Transverse colon (tissue), 4 donors: ENCODE measurements at regions not wholly inside any gene's neighbourhood (a gene's known extent, or its start where the extent isn't known, plus 50 kb on each side); places are given as distances from the start of the nearest gene placed in this dataset.

Experiments
- DNase-seq: peaks from one replicate; pipeline ENCODE4 v3.0.0-alpha.2; 2019
- H3K27ac ChIP-seq, 4 donors: fragments of 200-600 bp; sonication (generic); 2 replicates each; pipeline ENCODE4 v1.5.1; 2016 to 2018; ENCODE audit warnings: inconsistent platforms in 4 of 4
- H3K27me3 ChIP-seq: fragments of 200-600 bp; sonication (generic); 2 replicates; pipeline ENCODE4 v1.5.1; 2017; ENCODE audit warnings: inconsistent platforms
- H3K36me3 ChIP-seq, 4 donors: fragments of 200-600 bp; sonication (generic); 2 replicates each; pipeline ENCODE4 v1.5.1; 2017 to 2019; ENCODE audit warnings: inconsistent platforms in 4 of 4
- H3K4me1 ChIP-seq, 4 donors: fragments of 200-600 bp; sonication (generic); 2 replicates each; pipeline ENCODE4 v1.5.1; 2017 to 2020; ENCODE audit warnings: inconsistent platforms in 4 of 4
- H3K4me3 ChIP-seq, 4 donors: fragments of 200-600 bp; sonication (generic); 1 replicate in 1 of 4; 2 replicates in 3 of 4; pipeline versions ENCODE4 v1.5.1 to v1.6.1; 2017 to 2019; ENCODE audit warnings: inconsistent platforms in 4 of 4
- H3K9me3 ChIP-seq, 2 donors: fragments of 200-600 bp; sonication (generic); 2 replicates each; pipeline ENCODE4 v1.5.1; 2017 to 2019; ENCODE audit warnings: inconsistent platforms in 2 of 2
- EP300 ChIP-seq: sonication (generic); formaldehyde crosslinking; IDR thresholded peaks from one replicate; pipeline ENCODE4 v1.6.1; 2017; ENCODE audit warnings: antibody characterized with exemption, low read depth
- POLR2A ChIP-seq: fragments of 450-650 bp; IDR thresholded peaks from one replicate; pipeline ENCODE4 v1.6.1; 2016; ENCODE audit warnings: antibody characterized with exemption, mild to moderate bottlenecking, moderate library complexity
- POLR2AphosphoS5 ChIP-seq, 3 donors: sonication (generic); formaldehyde crosslinking; IDR thresholded peaks; one replicate each; pipeline ENCODE4 v1.6.1; 2016; ENCODE audit warnings: antibody characterized with exemption in 3 of 3
- WGBS, 2 donors: methylation state at CpG; one replicate each; pipeline ENCODE4 v1.1.5; 2018; ENCODE audit warnings: low coverage in 1 of 2; 5-methylcytosine and 5-hydroxymethylcytosine counted together
- in situ Hi-C, 4 donors: fragments of 200-750 bp; cut with MboI; loops; one replicate each; pipeline versions ENCODE4 v1.15.0 to v1.15.1; 2017; ENCODE audit warnings: low sequenced_read_pairs in 3 of 4, low pct_ligation_motif_present in 1 of 4, low pct_unique_long_range_greater_than_20kb in 1 of 4
- intact Hi-C: fragments of 100-400 bp; cut with DNase I; formaldehyde crosslinking; loops from one replicate; pipeline ENCODE4 v1.15.1; 2023; ENCODE audit warnings: low total_unique reads
- TF ChIP-seq, protein P1 (sequence below), 5 experiments: fragments of 200-600 bp in 3 of 5; fragments of 450-650 bp in 2 of 5; sonication (generic) in 3 of 5; IDR thresholded peaks; 1 replicate in 2 of 5; 2 replicates in 3 of 5; pipeline ENCODE4 v1.5.1; 2016 to 2017; ENCODE audit warnings: antibody characterized with exemption in 5 of 5, inconsistent platforms in 3 of 5, mild to moderate bottlenecking in 2 of 5, moderate library complexity in 1 of 5

DNA sequence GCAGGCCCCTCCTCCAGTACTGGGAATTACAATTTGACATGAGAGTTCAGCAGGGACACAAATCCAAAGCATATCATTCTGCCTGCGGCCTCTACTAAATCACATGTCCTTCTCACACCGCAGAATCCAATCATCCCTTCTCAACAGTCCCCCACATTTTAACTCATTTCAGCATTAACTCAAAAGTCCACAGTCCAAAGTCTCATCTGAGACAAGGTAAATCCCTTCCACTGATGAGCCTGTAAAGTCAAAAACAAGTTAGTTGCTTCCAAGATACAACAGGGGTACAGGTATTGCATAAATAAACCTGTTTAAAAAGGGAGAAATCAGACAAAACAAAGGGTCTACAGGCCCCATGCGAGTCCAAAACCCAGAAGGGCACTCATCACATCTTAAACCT, 64.0 kb downstream of the EBNA1BP2 start:
- TF ChIP-seq POLR2AphosphoS5 (IDR thresholded peaks at IDR 0.05) (no peak), EP300 (no peak), POLR2A (no peak)
- TF ChIP-seq, protein P1, sequence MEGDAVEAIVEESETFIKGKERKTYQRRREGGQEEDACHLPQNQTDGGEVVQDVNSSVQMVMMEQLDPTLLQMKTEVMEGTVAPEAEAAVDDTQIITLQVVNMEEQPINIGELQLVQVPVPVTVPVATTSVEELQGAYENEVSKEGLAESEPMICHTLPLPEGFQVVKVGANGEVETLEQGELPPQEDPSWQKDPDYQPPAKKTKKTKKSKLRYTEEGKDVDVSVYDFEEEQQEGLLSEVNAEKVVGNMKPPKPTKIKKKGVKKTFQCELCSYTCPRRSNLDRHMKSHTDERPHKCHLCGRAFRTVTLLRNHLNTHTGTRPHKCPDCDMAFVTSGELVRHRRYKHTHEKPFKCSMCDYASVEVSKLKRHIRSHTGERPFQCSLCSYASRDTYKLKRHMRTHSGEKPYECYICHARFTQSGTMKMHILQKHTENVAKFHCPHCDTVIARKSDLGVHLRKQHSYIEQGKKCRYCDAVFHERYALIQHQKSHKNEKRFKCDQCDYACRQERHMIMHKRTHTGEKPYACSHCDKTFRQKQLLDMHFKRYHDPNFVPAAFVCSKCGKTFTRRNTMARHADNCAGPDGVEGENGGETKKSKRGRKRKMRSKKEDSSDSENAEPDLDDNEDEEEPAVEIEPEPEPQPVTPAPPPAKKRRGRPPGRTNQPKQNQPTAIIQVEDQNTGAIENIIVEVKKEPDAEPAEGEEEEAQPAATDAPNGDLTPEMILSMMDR (IDR thresholded peaks at IDR 0.05), result no peak
- no peaks in the 10 kb centered on the region for H3K4me1 ChIP-seq
- no peak for DNase-seq
- WGBS, 2 donors, result 85 to 92% methylated on average over 3 of the region's 3 CpGs
- in situ Hi-C loops, result no loop called here
- no peak overlapping the region for H3K27ac ChIP-seq
- H3K27me3 ChIP-seq, result no peaks in the 10 kb centered on the region
- intact Hi-C loops, result no loop called here
- H3K4me3 ChIP-seq, result no peak overlapping the region
- peaks cover 4 to 5% of the 10 kb centered on the region in 2 donors for H3K9me3 ChIP-seq
- no peaks in the 10 kb centered on the region for H3K36me3 ChIP-seq

DNA sequence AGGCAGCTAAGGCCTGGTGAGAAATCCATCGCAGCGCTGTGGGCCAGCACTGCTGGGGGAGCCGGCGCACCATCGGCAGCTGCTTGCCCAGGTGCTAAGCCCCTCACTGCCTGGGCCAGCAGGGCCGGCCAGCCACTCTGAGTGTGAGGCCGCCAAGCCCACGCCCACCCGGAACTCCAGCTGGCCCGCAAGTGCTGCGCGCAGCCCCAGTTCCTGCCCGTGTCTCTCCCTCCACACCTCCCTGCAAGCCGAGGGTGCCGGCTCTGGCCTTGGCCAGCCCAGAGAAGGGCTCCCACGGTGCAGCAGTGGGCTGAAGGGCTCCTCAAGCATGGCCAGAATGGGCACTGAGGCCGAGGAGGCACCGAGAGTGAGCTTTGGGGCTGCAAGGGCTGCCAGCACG, 64.4 kb downstream of the EBNA1BP2 start:
- in situ Hi-C loops (no loop called here), intact Hi-C loops (no loop called here)
- WGBS, 2 donors, result 92% methylated on average over 19 of the region's 19 CpGs; no CpG with 5 or more reads in 1 of the 2 donors
- TF ChIP-seq POLR2A, result no peak
- TF ChIP-seq, protein P1 (IDR thresholded peaks at IDR 0.05), result no peak
- no peak for TF ChIP-seq EP300
- no peak for TF ChIP-seq POLR2AphosphoS5 (IDR thresholded peaks at IDR 0.05)
- Histone ChIP-seq H3K4me3 (no peak overlapping the region), H3K27me3 (no peaks in the 10 kb centered on the region), H3K36me3 (no peaks in the 10 kb centered on the region), H3K27ac (no peak overlapping the region), H3K4me1 (no peaks in the 10 kb centered on the region), H3K9me3 (peaks cover 4 to 5% of the 10 kb centered on the region in 2 donors)
- DNase-seq, result no peak

DNA sequence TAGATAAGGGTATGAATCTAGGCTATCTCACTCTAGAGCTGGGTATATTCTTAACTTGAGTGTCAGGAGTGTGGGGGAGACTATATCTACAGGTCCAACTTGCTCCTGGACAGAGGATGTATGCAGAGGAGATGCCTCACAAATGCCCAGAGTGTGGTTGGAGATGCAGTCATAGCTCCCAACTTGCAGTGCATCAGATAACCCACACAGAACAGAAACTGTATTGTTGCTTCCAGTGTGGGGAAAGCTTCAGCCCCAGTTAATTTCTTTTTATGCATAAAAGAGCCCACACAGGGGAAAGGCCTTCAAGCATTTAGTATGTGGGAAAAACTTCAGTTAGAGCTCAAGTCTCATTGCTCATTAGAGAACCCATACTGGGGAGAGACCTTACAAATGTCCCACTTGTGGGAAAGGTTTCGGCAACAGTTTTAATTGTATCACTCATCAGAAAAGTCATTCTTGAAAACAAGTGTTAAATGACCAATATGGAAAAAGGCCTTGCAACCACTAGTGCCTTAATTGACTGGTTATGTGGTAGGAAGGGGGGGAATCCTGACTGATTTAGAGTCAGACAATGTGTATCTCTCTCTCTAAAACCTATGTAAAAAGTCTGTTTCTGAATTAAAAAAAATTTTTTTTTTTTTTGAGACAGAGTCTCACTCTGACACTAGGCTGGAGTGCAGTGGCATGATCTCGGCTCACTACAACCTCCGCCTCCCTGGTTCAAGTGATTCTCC, 67.9 kb downstream of the EBNA1BP2 start:
- in situ Hi-C loops (no loop called here), intact Hi-C loops (no loop called here)
- TF ChIP-seq POLR2A (no peak), EP300 (no peak), POLR2AphosphoS5 (IDR thresholded peaks at IDR 0.05) (no peak)
- TF ChIP-seq, protein P1 (IDR thresholded peaks at IDR 0.05), result no peak
- WGBS, 2 donors, result 79 to 100% methylated on average over 2 to 3 of the region's 3 CpGs
- Histone ChIP-seq H3K9me3 (peaks cover 3 to 4% of the 10 kb centered on the region in 2 donors), H3K4me1 (no peaks in the 10 kb centered on the region), H3K4me3 (no peak overlapping the region), H3K36me3 (no peaks in the 10 kb centered on the region), H3K27ac (no peak overlapping the region), H3K27me3 (no peaks in the 10 kb centered on the region)
- DNase-seq, result no peak

DNA sequence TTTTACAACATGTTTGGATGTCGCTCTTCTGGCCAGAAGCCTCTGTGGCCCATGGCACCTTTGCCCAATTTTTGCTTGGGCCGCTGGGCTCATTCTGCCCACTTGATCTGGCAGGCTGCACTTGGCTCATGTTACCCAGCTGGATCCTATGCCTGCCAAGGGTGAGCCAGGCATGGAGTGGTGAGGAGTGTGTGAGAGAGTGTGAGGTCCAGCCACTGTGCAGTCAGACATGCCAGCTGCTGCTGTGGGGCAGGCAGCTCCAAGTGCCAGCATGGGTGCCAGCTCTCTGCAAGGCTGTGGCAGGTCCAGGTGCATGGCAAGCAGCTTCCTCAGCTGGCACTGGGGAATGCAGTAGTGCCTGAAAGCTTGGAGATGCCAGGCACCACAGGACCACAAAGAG, 71.0 kb downstream of the EBNA1BP2 start:
- H3K4me1 ChIP-seq, result no peaks in the 10 kb centered on the region
- intact Hi-C loops (no loop called here), in situ Hi-C loops (no loop called here)
- H3K4me3 ChIP-seq, result no peak overlapping the region
- TF ChIP-seq POLR2A (no peak), POLR2AphosphoS5 (IDR thresholded peaks at IDR 0.05) (no peak), EP300 (no peak)
- TF ChIP-seq, protein P1 (IDR thresholded peaks at IDR 0.05), result no peak
- H3K36me3 ChIP-seq, result no peaks in the 10 kb centered on the region
- H3K9me3 ChIP-seq, result no peaks in the 10 kb centered on the region
- H3K27me3 ChIP-seq, result no peaks in the 10 kb centered on the region
- H3K27ac ChIP-seq, result no peak overlapping the region
- WGBS, 2 donors, result 86 to 100% methylated on average over 1 to 2 of the region's 2 CpGs
- no peak for DNase-seq
